ENCODE measurements at regions not wholly inside any gene's neighbourhood (a gene's known extent, or its start where the extent isn't known, plus 50 kb on each side); places are given as distances from the start of the nearest gene placed in this dataset.

DNA sequence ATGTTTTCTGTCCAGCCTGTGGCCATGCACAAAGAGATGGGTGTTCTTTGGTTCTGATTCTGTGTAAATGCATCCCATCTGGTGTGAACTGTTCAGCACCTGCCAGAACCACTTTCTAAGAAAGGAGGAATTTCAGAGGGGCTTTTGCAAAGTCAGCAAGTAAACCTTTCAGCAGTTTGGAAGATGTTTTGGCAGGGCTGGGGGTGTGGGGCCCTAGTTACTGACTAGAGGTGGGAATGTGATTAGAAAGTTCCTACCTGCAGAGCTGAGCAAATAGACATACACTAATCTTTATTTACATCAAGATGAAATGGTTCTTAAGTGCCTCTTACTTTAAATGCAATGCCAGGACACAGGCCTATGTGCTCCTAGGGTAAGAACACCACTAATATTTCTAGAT lies 378.1 kb upstream of the USP24 start:
- no peak for FAIRE-seq
- in situ Hi-C loops (cut with HindIII; ENCODE audit: extremely low pct_ligation_motif_present, low pct_unique_long_range_greater_than_20kb) (no loop called here), intact Hi-C loops (cut with micrococcal nuclease; ENCODE audit: unreplicated experiment) (no loop called here)
- Histone ChIP-seq H3K4me1 (ENCODE audit: insufficient read depth, low read length) (no peaks in the 10 kb centered on the region), H2AFZ (ENCODE audit: low read length) (no peak overlapping the region), H3K4me3 (replicated peaks in 1 of 3; ENCODE audit: insufficient read depth in 1 of 3, low read depth in 2 of 3, low read length in 3 of 3) (no peak overlapping the region), H4K20me1 (ENCODE audit: insufficient read depth, low read length) (no peaks in the 10 kb centered on the region), H3K9ac (ENCODE audit: insufficient read depth, low read depth, low read length) (no peak overlapping the region), H3K36me3 (replicated peaks in 1 of 2; ENCODE audit: control insufficient read depth in 1 of 2, insufficient read depth in 2 of 2, low read length in 2 of 2) (no peaks in the 10 kb centered on the region), H3K9me3 (ENCODE audit: low read length) (no peaks in the 10 kb centered on the region), H3K27me3 (ENCODE audit: control insufficient read depth in 1 of 2, insufficient read depth in 2 of 2, low read length in 2 of 2) (no peaks in the 10 kb centered on the region), H3K79me2 (ENCODE audit: insufficient read depth, low read length) (no peaks in the 10 kb centered on the region), H3K27ac (ENCODE audit: extremely low read length, insufficient read depth, low read length) (no peak overlapping the region), H3K4me2 (ENCODE audit: low read depth, low read length) (no peak overlapping the region)
- no peak for ATAC-seq
- POLR2A ChIA-PET, result no interaction called here
- BruUV-seq (replicated peaks), result no TSS peak
- no peak for DNase-seq (ENCODE audit: low spot score)
- no peak for TF ChIP-seq KLF11 (CRISPR knock-in tag; IDR thresholded peaks at IDR 0.05)
- no peak for TF ChIP-seq MNT (IDR thresholded peaks at IDR 0.05)
- peak; percentile 14 to 71; a peak in 2 of 4 replicates for TF ChIP-seq MAFK (conservative IDR thresholded peaks at IDR 0.05 in 1 of 2, IDR thresholded peaks at IDR 0.05 in 1 of 2; ENCODE audit: low read length in 2 of 2)
- CTCF ChIA-PET (ENCODE audit: low intra/inter-chr PET ratio, low total read pairs), result no interaction called here

GRCh38 chr1:55592122-55592521 lies 377.0 kb upstream of the USP24 start:
- no TSS peak for BruUV-seq (replicated peaks)
- Histone ChIP-seq H4K20me1 (ENCODE audit: insufficient read depth, low read length) (no peaks in the 10 kb centered on the region), H2AFZ (ENCODE audit: low read length) (no peak overlapping the region), H3K4me1 (ENCODE audit: insufficient read depth, low read length) (no peaks in the 10 kb centered on the region), H3K9ac (ENCODE audit: insufficient read depth, low read depth, low read length) (no peak overlapping the region), H3K9me3 (ENCODE audit: low read length) (no peaks in the 10 kb centered on the region), H3K27ac (ENCODE audit: extremely low read length, insufficient read depth, low read length) (no peak overlapping the region), H3K4me3 (replicated peaks in 1 of 3; ENCODE audit: insufficient read depth in 1 of 3, low read depth in 2 of 3, low read length in 3 of 3) (no peak overlapping the region), H3K36me3 (replicated peaks in 1 of 2; ENCODE audit: control insufficient read depth in 1 of 2, insufficient read depth in 2 of 2, low read length in 2 of 2) (no peaks in the 10 kb centered on the region), H3K4me2 (ENCODE audit: low read depth, low read length) (no peak overlapping the region), H3K27me3 (ENCODE audit: control insufficient read depth in 1 of 2, insufficient read depth in 2 of 2, low read length in 2 of 2) (no peaks in the 10 kb centered on the region; a peak in 1 of 5 replicates), H3K79me2 (ENCODE audit: insufficient read depth, low read length) (no peaks in the 10 kb centered on the region)
- ATAC-seq (no peak), DNase-seq (ENCODE audit: low spot score) (no peak), FAIRE-seq (no peak)
- intact Hi-C loops (cut with micrococcal nuclease; ENCODE audit: unreplicated experiment) (no loop called here), in situ Hi-C loops (cut with HindIII; ENCODE audit: extremely low pct_ligation_motif_present, low pct_unique_long_range_greater_than_20kb) (no loop called here)
- ChIA-PET POLR2A (no interaction called here), CTCF (ENCODE audit: low intra/inter-chr PET ratio, low total read pairs) (no interaction called here)
- WGBS (ENCODE audit: low lambda C conversion rate), result 50% methylated on average over 2 of the region's 2 CpGs
- TF ChIP-seq, protein P1, sequence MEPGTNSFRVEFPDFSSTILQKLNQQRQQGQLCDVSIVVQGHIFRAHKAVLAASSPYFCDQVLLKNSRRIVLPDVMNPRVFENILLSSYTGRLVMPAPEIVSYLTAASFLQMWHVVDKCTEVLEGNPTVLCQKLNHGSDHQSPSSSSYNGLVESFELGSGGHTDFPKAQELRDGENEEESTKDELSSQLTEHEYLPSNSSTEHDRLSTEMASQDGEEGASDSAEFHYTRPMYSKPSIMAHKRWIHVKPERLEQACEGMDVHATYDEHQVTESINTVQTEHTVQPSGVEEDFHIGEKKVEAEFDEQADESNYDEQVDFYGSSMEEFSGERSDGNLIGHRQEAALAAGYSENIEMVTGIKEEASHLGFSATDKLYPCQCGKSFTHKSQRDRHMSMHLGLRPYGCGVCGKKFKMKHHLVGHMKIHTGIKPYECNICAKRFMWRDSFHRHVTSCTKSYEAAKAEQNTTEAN (CRISPR knock-in tag; conservative IDR thresholded peaks at IDR 0.05), result no peak
- TF ChIP-seq, protein P2, sequence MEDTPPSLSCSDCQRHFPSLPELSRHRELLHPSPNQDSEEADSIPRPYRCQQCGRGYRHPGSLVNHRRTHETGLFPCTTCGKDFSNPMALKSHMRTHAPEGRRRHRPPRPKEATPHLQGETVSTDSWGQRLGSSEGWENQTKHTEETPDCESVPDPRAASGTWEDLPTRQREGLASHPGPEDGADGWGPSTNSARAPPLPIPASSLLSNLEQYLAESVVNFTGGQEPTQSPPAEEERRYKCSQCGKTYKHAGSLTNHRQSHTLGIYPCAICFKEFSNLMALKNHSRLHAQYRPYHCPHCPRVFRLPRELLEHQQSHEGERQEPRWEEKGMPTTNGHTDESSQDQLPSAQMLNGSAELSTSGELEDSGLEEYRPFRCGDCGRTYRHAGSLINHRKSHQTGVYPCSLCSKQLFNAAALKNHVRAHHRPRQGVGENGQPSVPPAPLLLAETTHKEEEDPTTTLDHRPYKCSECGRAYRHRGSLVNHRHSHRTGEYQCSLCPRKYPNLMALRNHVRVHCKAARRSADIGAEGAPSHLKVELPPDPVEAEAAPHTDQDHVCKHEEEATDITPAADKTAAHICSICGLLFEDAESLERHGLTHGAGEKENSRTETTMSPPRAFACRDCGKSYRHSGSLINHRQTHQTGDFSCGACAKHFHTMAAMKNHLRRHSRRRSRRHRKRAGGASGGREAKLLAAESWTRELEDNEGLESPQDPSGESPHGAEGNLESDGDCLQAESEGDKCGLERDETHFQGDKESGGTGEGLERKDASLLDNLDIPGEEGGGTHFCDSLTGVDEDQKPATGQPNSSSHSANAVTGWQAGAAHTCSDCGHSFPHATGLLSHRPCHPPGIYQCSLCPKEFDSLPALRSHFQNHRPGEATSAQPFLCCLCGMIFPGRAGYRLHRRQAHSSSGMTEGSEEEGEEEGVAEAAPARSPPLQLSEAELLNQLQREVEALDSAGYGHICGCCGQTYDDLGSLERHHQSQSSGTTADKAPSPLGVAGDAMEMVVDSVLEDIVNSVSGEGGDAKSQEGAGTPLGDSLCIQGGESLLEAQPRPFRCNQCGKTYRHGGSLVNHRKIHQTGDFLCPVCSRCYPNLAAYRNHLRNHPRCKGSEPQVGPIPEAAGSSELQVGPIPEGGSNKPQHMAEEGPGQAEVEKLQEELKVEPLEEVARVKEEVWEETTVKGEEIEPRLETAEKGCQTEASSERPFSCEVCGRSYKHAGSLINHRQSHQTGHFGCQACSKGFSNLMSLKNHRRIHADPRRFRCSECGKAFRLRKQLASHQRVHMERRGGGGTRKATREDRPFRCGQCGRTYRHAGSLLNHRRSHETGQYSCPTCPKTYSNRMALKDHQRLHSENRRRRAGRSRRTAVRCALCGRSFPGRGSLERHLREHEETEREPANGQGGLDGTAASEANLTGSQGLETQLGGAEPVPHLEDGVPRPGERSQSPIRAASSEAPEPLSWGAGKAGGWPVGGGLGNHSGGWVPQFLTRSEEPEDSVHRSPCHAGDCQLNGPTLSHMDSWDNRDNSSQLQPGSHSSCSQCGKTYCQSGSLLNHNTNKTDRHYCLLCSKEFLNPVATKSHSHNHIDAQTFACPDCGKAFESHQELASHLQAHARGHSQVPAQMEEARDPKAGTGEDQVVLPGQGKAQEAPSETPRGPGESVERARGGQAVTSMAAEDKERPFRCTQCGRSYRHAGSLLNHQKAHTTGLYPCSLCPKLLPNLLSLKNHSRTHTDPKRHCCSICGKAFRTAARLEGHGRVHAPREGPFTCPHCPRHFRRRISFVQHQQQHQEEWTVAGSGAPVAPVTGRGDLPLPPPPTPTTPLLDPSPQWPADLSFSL (CRISPR knock-in tag; IDR thresholded peaks at IDR 0.05), result no peak
- TF ChIP-seq ZNF30 (CRISPR knock-in tag; IDR thresholded peaks at IDR 0.05), result no peak
- no peak for TF ChIP-seq UBTF (CRISPR knock-in tag; IDR thresholded peaks at IDR 0.05)
